HG03439 (cell line): ENCODE measurements at regions not wholly inside any gene's neighbourhood (a gene's known extent, or its start where the extent isn't known, plus 50 kb on each side); places are given as distances from the start of the nearest gene placed in this dataset.
"Not testable (repeated sequence)": the region's sequence is repeated elsewhere in the genome, so short reads cannot be mapped to it uniquely, and the experiment has no call there.

Source experiments
- ATAC-seq: cut with Tn5 transposase; IDR thresholded peaks from one replicate; pipeline ENCODE4 v1.9.1; 2021; ENCODE audit warnings: mild to moderate bottlenecking, moderate library complexity; ENCODE audit not compliant: unreplicated experiment

DNA sequence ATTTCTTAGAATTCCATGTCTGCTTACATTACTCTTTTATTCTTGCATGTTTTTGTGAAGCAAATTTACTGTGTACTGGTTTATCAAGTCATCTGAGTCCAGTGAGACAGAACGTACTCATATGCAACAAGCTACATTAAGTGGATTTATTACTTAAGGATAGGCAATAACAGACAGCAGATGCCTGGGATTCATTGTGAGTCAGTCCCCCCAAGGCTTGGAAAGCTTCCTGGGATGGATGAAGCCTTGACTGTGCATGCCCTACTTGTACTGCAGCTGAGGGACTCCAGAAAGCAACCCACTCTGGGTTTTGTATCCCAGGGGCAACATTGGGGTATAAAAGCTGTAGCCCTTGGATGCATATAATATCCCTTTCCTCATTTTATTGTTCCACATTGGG lies 113.4 kb upstream of the RAB18 start:
- ATAC-seq = no peak

DNA sequence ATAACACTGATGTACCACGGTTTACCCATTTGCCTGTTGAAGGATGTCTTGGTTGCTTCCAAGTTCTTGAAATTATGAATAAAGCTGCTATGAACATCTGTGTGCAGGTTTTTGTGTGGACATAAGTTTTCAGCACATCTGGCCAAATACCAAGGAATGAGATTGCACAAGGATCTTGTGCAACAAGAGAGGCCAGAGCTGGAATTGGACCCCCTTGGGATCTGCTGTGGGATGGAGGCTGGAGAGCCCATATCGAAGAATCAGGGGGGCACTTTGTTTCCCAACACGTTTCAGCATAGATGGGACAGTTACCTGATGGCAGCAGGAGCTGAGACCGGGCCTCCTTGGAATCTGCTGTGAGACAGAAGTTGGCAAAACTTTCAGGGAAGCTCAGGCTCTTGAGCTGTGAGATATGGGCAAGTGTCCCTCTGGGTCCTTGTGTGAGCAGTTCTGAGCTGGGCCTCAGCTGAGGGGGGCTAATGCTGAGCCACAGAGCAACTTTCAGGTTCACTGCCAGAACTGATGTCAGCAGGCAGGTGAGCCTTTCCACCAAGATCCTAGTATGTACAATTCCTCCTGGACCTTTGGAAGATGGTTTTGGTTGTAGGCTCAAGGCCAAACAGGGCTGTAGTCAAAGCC lies 115.2 kb upstream of the RAB18 start:
- ATAC-seq = no peak

DNA sequence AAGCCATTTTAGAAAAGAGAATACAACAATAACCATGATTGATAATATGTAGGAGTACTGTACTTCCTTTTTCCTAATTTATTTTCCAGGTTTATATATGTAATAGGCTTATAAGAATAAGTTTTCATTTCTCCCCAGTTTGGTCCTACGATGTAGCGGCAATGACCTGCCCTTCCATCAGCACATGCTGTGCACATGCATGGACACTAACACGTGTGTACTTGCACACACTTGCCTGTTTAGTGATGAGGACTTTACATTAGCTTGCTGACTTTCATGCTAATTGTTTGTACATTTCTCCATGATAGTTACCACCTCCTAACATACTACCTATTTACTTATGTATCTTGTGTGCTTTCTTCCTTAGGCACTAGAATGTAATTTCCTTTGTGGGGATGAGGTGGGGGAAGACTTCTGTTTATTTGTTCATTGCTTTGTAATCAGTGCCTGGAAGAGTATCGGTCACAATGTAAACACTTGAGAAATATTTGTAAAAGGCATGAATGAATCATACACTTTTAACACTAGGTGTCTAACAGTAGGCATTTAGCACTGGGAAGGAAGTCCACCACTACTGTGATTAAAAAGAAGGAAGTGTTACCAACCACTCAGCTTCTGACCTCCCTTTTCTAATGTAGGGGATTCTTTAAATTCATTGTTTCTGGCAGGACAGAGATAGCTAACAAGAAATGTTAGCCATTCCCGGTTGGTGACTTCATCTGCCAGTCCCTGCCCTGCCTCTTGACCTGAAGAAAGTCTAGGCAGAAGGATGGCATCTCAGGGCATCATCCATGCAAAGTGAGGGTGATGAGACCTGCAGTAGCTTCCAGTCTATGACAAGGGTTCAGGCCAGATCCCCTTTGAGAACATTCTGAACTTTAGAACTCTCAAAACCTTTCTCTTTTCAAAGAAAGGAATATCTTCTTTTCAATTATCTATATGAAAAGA lies 120.2 kb upstream of the RAB18 start:
- no peak for ATAC-seq

DNA sequence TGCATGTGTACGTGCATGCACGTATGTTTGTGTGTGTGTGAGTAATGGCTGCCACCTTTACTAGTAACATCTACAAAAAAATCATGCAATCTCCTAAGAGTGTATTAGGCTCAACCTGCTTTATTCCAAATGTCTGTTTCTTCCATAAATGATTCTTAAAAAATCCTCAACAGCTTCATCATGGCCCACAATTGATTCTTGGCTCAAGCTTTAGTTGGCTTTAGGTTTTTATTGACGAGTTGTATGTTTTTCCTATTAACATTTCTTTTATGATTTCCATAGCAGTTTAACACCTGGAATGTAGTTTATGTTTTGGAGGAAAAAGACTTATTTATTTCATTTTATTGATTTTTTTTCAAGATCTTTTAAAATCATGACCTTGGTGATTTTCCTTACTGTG lies 121.9 kb upstream of the RAB18 start:
- no peak for ATAC-seq

DNA sequence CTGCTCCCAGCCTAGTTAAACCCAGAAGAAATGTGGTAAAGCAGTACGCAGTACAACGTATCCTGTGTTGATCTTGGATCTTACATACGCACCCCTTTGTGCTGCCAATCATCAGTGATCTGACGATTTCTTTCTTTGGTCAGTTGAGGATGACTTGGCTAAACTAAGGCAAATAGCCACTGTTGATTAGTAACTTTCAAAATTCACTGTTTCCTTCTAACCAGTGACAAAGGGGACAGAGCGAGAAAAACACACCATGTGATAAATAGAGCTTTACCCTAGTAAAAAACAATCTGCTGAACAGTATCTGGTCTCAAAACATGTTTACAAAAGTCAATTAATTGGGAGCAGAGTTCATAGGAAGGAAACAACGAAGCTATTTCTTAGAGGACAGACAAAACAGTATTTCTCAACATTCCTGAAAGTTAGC lies 123.2 kb upstream of the RAB18 start:
- no peak for ATAC-seq

DNA sequence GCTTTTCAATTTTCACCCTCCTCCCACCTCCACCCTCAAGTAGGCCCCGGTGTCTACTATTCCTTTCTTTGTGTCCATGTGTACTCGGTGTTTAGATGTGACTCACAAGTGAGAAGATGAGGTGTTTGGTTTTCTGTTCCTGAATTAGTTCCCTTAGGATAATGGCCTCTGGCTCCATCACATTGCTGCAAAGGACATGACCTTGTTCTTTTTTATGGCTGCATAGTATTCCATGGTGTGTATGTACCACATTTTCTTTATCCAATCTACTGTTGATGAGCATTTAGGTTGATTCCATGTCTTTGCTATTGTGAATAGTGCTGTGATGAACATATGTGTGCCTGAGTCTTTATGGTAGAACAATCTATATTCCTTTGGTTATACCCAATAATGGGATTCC lies 125.1 kb upstream of the RAB18 start:
- not testable (repeated sequence) for ATAC-seq

DNA sequence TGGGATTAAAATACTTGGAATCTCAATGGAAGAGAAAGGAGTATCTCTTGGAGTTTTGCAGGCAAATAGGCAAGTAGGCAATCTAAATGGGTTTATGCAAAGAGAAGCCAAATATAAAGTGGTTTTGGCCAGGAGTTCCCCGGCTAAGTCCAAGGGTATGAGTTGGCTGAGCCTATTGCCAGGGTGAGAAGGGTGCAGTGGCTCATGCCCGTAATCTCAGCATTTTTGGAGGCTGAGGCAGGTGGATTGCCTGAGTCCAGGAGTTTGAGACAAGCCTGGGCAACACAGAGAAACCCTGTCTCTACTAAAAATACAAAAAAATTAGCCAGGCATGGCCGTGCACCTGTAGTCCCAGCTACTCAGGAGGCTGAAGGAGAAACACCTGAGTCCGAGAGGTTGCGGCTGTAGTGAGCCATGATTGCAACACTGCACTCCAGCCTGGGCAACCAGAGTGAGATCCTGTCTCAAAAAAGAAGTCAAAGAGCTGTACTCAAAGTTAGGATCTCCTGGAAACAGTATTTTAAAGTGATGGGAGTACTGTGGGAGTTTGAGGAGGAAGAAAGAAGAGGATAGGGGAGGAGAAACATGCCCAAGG lies 130.4 kb upstream of the RAB18 start:
- ATAC-seq = no peak

DNA sequence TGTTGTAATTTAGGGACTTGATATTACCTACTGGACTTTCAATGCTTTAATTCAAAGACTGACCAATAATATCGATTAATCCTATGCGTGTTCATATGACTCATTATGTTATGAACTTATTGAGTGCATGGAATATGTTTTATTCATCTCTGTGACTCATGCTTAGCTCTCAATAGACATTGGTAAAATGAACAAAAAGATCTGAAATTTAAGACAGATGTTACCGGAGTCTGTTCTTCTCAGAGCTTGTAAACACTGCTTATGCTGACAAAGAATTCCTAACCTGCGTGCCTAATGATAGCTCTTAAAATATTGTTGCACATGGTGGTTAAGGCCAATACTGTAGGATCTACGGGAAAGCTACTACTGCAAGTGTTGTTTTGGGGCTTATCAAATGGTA lies 131.5 kb upstream of the ACBD5 start:
- ATAC-seq = no peak

DNA sequence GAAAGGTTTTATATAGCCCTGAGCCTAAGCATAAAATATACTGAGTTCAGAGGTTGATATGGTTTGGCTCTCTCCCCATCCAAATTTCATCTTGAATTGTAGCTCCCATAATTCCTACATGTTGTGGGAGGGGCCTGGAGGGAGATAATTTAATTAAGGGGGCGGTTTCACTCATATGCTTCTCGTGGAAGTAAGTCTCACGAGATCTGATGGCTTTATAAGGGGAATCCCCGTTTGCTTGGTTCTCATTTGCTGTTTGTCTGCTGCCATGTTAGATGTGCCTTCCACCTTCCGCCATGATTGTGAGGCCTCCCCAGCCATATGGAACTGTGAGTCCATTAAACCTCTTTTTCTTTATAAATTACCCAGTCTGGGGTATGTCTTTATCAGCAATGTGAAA lies 130.8 kb upstream of the ACBD5 start:
- not testable (repeated sequence) for ATAC-seq

DNA sequence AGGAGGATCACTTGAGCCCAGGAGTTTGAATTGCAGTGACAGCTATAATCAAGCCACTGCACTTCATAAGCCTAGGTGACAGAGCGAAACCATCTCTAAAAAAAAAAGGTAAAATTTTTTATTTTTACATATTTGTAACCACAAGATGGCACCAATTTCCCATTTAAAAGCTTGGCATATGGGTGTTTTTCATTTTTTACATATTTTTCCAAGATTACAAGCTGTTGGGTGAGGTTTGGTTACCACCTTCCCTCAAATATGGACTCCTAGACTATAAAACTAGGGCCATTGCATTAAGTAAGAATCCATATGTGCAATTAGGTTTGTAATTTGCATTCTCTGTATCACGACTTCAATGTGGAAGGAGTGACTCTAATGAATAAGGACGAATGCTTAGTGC lies 129.3 kb upstream of the ACBD5 start:
- no peak for ATAC-seq

DNA sequence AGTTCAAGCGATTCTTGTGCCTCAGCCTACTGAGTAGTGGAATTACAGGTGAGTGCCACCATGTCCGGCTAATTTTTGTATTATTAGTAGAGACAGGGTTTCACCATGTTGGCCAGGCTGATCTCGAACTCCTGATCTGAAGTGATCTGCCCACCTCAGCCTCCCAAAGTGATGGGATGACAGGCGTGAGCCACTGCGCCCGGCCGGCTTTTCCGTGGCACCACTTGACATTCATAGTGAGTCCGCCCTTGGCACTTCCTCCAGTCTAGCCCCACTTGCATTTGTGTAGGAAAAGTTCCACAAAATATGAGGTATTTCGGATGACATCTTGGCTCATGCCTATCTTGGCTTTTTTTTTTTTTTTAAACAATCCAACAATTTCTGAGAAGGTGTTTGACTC lies 128.1 kb upstream of the ACBD5 start:
- ATAC-seq = no peak

DNA sequence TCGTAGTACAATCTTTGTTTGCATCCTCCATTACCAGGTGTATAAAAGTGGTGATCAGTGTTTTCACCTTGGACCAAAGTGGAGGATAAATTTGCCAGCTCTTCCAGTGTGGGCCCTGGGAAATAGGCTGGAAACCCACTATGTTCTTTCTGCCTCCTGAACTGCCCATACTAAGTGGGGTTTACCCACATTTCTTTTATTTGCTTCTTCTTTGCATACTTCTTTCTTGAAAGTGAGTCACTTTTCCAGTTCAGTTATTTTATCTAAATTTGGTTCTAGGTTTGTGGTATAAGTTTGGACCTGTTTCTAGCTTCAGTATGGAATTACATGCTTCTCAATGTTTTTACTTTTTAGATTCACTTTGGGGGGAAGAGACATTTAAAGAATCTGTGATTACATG lies 126.2 kb upstream of the ACBD5 start:
- ATAC-seq = no peak

DNA sequence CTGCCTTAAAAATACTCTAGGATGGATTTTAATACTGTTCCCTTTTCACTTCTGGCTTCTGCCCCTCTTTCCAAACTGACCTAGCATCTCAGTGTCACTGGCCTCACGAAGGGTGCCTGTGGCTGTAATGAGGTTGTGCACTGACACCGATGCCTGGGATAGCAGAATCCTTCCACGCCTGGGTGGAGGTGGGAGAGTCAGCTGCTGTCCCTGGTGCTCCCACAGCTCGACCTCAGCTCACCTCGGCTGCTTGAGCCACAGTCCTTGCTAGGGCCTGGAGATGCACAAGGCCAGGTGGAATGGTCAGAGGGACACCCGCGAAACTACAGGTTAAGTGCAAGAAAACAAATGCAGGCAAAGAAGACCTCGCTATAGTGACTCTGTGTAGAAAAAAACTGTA lies 123.4 kb upstream of the ACBD5 start:
- ATAC-seq = no peak

DNA sequence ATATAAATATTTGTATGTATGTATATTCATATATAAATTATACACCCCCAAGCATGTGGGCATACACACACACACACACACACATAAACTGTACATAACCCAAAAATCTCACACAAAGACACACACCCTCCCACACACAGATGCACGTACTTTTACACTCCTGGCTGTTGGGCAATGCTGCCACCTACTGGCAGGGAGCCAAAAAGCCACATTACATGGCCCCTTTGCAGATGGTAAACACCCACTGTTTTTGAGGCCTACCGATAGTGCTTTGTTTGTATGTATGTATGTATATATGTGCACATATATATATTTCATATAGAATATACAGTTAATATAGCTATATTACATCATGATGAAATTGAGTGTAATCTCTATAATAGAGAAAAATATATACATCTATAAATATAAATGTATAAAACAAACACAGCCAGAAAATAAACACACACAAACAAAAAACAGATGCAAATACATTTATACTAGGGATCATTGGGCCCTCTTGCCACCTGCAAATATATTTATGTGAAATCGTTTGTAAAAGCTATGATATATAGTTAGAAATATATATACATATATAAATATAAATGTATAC lies 120.1 kb upstream of the ACBD5 start:
- ATAC-seq = peak; percentile 81

DNA sequence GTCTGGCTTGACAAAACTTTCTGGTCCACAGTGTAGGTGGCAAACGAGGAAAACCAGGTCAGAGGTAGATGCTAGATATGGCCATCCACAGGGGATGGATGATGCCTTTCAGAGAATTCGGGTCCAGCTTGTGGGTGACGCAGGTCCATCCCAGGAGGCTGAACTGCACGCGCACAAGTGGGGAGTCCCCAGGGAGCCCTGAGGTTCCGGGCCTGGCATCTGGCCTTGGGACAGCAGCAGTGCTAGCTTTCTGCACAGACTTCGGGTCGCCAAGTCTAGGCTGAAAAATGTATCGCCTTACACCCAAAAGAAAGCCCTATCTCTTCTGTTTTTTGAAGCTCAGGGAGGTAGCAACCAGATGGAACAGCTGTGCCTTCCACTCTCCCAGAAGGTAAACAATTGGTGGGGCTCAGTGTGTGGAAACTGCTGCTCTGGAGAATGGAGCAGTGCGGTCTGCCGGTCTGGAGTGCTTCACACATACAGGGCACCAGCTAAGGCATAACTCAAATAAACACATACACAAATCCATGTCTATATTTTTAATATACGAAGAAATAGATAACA lies 119.3 kb upstream of the ACBD5 start:
- no peak for ATAC-seq

DNA sequence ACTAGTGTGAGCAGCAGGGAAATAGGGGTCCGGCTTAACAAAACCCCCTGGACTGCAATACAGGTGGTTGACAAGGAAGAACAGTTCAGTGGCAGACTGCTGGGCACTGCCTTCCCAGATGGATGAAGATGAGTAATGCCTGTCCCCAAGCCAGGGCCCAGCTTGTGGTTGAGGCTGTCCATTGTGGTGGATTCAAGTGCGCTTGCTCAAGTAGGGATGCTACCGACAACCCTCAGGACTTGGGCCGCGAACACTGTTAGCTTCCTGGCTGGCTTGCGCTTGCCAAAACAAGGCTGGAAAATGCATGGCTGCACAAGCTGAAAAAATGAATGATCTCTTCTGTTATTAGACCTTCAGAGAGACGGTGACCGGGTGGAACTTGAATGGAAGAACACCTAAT lies 116.1 kb upstream of the ACBD5 start:
- ATAC-seq = no peak

DNA sequence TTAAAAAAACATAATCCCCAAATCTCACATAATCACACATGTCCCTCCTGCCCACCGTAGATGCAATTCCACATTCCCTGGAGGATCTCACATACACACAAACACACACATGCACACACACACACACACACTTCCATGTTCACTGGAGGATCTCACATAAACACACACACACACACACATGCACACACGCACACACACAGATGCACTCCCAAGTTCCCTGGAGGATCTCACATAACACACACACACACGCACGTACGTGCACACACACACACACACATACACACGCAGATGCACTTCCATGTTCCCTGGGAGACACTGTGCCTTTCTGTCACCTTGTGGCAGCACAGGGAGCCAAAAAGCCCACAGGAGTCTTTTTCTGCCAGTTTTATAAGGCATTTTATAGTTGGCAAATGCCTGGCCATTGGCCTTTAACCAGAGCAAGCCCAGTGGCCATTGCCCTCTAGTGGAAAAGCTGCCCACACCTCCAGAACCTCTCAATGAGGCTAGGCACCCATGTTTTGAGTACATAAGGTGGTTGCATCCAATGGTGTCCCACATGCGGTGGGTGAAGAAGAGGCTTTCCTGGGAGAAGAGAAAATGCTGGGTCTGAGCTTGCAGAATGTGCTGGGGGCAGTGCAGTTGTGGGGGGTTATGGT lies 115.4 kb upstream of the ACBD5 start:
- no peak for ATAC-seq

DNA sequence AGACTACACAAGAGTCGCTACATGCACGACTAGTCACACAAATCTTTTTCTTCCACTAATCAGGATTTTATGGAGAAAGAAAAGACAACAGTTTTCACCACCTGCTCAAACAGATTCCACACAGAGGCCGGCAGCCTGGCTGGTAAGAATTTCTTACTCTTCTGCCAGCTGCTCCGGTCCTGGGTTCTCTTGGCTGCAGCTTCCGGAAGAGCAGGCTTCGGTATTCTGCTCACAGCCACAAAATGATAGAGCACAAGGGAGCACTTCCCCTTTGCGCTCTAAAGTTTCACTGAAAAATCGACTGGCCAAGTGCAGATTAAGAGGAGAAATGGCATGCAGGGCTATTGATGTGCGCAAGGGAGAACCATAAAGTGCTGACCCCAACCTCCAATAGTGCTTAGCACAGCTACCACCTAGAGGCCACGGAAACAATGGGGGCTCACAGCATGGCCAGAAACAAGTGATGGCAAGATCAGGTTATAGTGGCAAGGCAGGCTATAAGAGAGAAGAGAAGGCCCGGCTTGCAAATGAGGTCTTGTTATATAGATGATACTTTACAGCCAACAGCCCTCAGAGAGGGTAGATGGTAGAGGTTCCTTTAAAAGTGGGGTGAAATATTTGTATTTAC lies 114.2 kb upstream of the ACBD5 start:
- peak; percentile 92 for ATAC-seq

DNA sequence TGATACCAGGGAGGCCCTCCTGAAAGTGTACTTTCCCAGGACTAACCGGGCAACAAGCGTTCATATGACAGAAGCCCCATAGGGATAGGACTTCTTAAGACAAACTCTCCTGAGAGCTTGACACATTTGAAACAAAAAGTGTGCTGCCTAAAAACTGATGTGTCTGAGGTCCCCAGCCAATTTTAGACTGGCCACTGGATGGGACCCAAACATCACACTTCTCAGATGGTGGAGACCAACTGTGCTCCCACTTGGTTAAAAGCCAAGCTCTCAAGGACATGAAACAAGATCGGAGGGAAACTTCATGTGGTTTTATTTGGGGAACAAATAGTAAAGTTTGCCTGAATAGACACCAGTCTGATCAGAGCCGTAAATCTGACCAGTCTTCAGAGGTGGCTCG lies 113.5 kb upstream of the ACBD5 start:
- ATAC-seq = not testable (repeated sequence)

DNA sequence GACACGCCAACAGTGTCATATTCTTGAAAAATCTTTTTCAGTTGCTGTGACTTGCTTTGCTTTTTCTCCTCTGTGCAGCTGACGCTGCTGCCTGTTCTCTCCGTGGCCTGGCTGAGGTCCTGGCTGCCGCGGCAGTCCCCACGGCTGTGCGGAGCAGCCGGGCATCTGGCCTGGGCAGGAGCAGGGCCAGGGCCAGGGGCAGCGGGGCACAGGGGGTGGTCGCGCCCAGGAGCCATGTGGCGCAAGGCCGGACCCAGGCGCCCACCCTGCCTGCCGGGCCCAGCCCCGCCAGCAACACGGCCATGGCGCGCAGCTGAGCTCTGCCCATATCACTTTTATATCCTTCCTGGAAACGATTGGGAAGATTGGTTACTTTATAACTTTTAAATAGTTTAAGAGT lies 109.4 kb upstream of the ACBD5 start:
- ATAC-seq = no peak
